ENCODE measurements at regions not wholly inside any gene's neighbourhood (a gene's known extent, or its start where the extent isn't known, plus 50 kb on each side); places are given as distances from the start of the nearest gene placed in this dataset.
"Not testable (repeated sequence)": the region's sequence is repeated elsewhere in the genome, so short reads cannot be mapped to it uniquely, and the experiment has no call there.

- no peak for DNase-seq
Observed at GRCh38 chr6:4280707-4281106, 145.3 kb upstream of the ECI2 start.

- DNase-seq, result no peak
Observed at GRCh38 chr6:4280031-4280430, 144.7 kb upstream of the ECI2 start.

GRCh38 chr6:4274382-4275082, 139.2 kb upstream of the ECI2 start:
- no peak for DNase-seq

GRCh38 chr6:4272996-4273395, 137.6 kb upstream of the ECI2 start:
- DNase-seq, result no peak

- no peak for DNase-seq
Observed at GRCh38 chr6:4271761-4272470, 136.5 kb upstream of the ECI2 start.

GRCh38 chr6:4270776-4271175, 135.4 kb upstream of the ECI2 start:
- DNase-seq, result no peak

- DNase-seq, result no peak
Observed at GRCh38 chr6:4270001-4270400, 134.6 kb upstream of the ECI2 start.

- DNase-seq, result no peak
Observed at GRCh38 chr6:4268171-4268570, 132.8 kb upstream of the ECI2 start.

GRCh38 chr6:4265740-4266139, 130.4 kb upstream of the ECI2 start:
- DNase-seq, result no peak

- no peak for DNase-seq
Observed at GRCh38 chr6:4264601-4265000, 129.2 kb upstream of the ECI2 start.

- no peak for DNase-seq
Observed at GRCh38 chr6:4264081-4264480, 128.7 kb upstream of the ECI2 start.

GRCh38 chr6:4262526-4262925, 127.2 kb upstream of the ECI2 start:
- DNase-seq, result no peak

- no peak for DNase-seq
Observed at GRCh38 chr6:4259391-4259790, 124.0 kb upstream of the ECI2 start.

- DNase-seq, result no peak
Observed at GRCh38 chr6:4258733-4259132, 123.4 kb upstream of the ECI2 start.

- DNase-seq, result no peak
Observed at GRCh38 chr6:4256969-4257368, 121.6 kb upstream of the ECI2 start.

GRCh38 chr6:4253604-4254231, 118.3 kb upstream of the ECI2 start:
- no peak for DNase-seq

- DNase-seq, result not testable (repeated sequence)
Observed at GRCh38 chr6:4252445-4252844, 117.1 kb upstream of the ECI2 start.

- DNase-seq, result no peak
Observed at GRCh38 chr6:4250645-4251044, 115.3 kb upstream of the ECI2 start.

- DNase-seq, result not testable (repeated sequence)
Observed at GRCh38 chr6:4243832-4244231, 108.5 kb upstream of the ECI2 start.

GRCh38 chr6:4243237-4243636, 107.9 kb upstream of the ECI2 start:
- DNase-seq, result no peak

GRCh38 chr6:4242601-4243000, 107.2 kb upstream of the ECI2 start:
- DNase-seq, result no peak

GRCh38 chr6:4240148-4240547, 104.8 kb upstream of the ECI2 start:
- DNase-seq, result no peak

- no peak for DNase-seq
Observed at GRCh38 chr6:4225161-4225872, 89.9 kb upstream of the ECI2 start.

All from CD4-positive, alpha-beta T cell treated with Interleukin-12 subunit alpha and Interleukin-12 subunit beta, for 1 hour (primary cell).